GM18870 (cell line): ENCODE measurements at regions not wholly inside any gene's neighbourhood (a gene's known extent, or its start where the extent isn't known, plus 50 kb on each side); places are given as distances from the start of the nearest gene placed in this dataset.

Experiments
- ATAC-seq: cut with Tn5 transposase; IDR thresholded peaks from one replicate; pipeline ENCODE4 v1.9.1; 2021; ENCODE audit warnings: moderate library complexity; ENCODE audit not compliant: unreplicated experiment

DNA sequence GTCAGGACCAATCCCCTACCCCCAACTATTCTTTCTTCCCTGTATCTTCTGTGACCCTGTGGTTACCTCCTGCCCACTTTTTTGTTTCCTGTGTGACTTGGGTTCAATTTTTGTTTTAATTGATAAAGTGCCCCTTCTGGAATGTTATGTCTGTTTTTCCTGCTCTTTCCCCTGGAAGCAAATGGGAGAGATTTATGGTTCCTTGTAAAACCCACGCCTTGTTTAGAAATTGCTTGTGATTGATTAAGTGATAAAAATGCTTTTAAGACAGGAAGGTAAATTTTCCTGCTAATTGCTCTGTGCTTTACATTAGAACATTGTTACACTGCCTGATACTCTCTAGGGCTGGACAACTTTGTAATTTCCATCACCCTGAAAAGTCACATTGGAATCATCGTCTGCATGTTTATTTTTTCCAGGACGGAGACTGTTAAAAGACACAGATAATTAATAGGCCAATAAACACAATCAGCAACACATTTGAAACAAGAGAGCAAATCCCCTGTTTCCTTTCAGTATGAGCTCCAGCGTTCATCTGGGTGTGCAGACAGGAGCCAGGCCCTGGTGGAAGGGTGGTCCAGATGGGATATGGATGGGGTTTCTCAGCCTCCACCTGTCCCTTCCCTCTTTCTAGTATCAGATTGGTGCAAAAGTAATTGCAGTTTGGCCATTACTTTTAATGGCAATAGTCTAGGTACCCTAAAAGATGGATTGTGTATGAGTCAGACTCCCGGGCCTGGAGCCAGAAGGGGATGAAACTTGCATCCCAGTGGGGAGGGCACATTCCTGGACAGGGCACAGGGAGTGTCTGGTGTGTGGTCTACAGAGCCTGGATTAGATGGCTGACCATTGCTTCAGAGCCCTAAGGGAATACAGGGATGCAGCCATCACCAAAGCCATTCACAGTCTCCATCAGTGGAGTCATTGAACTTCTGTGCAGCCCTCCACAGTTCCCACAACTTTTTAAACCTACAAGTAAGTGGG lies 58.1 kb upstream of the AGBL1 start:
- no peak for ATAC-seq

DNA sequence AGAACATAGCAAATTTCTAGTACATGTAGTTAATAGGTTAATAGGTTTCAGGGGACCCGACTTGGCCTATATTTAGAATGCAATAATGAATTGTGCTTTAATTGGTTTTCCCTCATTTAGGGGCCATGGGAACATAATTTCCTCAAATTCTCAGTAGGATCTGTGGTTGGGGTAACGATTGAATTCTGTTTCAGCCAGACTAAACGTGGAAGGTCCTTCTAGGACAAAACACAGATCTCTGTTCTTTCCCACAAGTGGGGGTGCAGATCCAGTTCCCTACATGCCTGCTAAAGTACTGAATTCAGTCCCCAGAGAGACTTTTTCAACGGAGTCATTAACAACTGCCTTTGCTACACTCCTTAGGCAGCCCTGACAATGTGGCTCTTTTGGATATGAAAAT lies 50.7 kb upstream of the AGBL1 start:
- no peak for ATAC-seq
